NCI-H2227 treated with DMSO at 0.1 percent for 48 hours (cell line): ENCODE measurements at regions not wholly inside any gene's neighbourhood (a gene's known extent, or its start where the extent isn't known, plus 50 kb on each side); places are given as distances from the start of the nearest gene placed in this dataset.

Source experiments
- DNase-seq: peaks from one replicate; lab custom pipeline; 2025; lab: John Stamatoyannopoulos, UW

GRCh38 chr21:25024639-25025038 lies 582.6 kb downstream of the MRPL39 start:
- no peak for DNase-seq

- no peak for DNase-seq
Observed at GRCh38 chr21:25005388-25005787, 601.9 kb downstream of the MRPL39 start.

GRCh38 chr21:25002676-25003075 lies 604.6 kb downstream of the MRPL39 start:
- no peak for DNase-seq

GRCh38 chr21:24995216-24995615 lies 612.1 kb downstream of the MRPL39 start:
- no peak for DNase-seq

GRCh38 chr21:24994717-24995116 lies 612.6 kb downstream of the MRPL39 start:
- no peak for DNase-seq

- no peak for DNase-seq
Observed at GRCh38 chr21:24989516-24989915, 617.8 kb downstream of the MRPL39 start.

- DNase-seq, result no peak
Observed at GRCh38 chr21:24988941-24989340, 618.3 kb downstream of the MRPL39 start.

GRCh38 chr21:24976238-24976637 lies 631.0 kb downstream of the MRPL39 start:
- DNase-seq, result no peak

- no peak for DNase-seq
Observed at GRCh38 chr21:24969068-24969467, 638.2 kb downstream of the MRPL39 start.

GRCh38 chr21:24955275-24955961 lies 651.9 kb downstream of the MRPL39 start:
- DNase-seq, result no peak

- DNase-seq, result no peak
Observed at GRCh38 chr21:24948186-24948585, 659.1 kb downstream of the MRPL39 start.

GRCh38 chr21:24945910-24946309 lies 661.4 kb downstream of the MRPL39 start:
- no peak for DNase-seq

- DNase-seq, result no peak
Observed at GRCh38 chr21:24941316-24942185, 665.7 kb downstream of the MRPL39 start.

- DNase-seq, result no peak
Observed at GRCh38 chr21:24939291-24939690, 668.0 kb downstream of the MRPL39 start.

- DNase-seq, result no peak
Observed at GRCh38 chr21:24938573-24938972, 668.7 kb downstream of the MRPL39 start.

- no peak for DNase-seq
Observed at GRCh38 chr21:24935991-24936390, 671.3 kb downstream of the MRPL39 start.

GRCh38 chr21:24910591-24910990 lies 696.7 kb downstream of the MRPL39 start:
- DNase-seq, result no peak

GRCh38 chr21:24903994-24904635 lies 703.2 kb downstream of the MRPL39 start:
- DNase-seq, result no peak

- no peak for DNase-seq
Observed at GRCh38 chr21:24899138-24899537, 708.1 kb downstream of the MRPL39 start.

- no peak for DNase-seq
Observed at GRCh38 chr21:24897883-24898282, 709.4 kb downstream of the MRPL39 start.

- DNase-seq, result no peak
Observed at GRCh38 chr21:24896735-24897124, 710.6 kb downstream of the MRPL39 start.

GRCh38 chr21:24895885-24896734 lies 711.2 kb downstream of the MRPL39 start:
- DNase-seq, result no peak
